ENCODE measurements at regions not wholly inside any gene's neighbourhood (a gene's known extent, or its start where the extent isn't known, plus 50 kb on each side); places are given as distances from the start of the nearest gene placed in this dataset.

- TF ChIP-seq EZH2 (IDR thresholded peaks at IDR 0.05; ENCODE audit: low read depth) (no peak), CTCF (conservative IDR thresholded peaks at IDR 0.05) (peak; percentile 52; the same call in 1 of the 2 replicates)
Measured at GRCh38 chr4:77473509-77473908, 132.1 kb upstream of the CXCL13 start.

Measured in PC-9 (cell line).